ENCODE measurements at regions not wholly inside any gene's neighbourhood (a gene's known extent, or its start where the extent isn't known, plus 50 kb on each side); places are given as distances from the start of the nearest gene placed in this dataset.

DNA sequence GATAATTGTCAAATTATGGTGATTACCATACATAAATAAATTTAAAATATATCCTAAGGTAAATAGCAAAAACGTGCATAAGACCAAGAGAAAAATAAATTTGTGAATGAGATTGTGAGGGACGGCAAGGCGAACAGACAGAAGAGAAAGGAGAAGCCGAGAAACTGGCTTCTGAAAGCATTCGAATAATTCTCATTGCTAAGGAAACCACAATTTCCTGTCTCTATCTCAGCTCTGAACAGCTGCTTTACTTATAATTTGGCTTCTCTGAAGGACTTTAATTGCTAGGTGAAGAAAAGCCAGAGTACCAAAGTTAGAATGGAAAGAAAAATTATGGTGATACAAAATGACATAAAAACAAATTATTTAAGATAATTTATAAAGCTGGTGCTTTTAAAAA, 79.0 kb upstream of the RGS17 start:
- TF ChIP-seq, protein P1, sequence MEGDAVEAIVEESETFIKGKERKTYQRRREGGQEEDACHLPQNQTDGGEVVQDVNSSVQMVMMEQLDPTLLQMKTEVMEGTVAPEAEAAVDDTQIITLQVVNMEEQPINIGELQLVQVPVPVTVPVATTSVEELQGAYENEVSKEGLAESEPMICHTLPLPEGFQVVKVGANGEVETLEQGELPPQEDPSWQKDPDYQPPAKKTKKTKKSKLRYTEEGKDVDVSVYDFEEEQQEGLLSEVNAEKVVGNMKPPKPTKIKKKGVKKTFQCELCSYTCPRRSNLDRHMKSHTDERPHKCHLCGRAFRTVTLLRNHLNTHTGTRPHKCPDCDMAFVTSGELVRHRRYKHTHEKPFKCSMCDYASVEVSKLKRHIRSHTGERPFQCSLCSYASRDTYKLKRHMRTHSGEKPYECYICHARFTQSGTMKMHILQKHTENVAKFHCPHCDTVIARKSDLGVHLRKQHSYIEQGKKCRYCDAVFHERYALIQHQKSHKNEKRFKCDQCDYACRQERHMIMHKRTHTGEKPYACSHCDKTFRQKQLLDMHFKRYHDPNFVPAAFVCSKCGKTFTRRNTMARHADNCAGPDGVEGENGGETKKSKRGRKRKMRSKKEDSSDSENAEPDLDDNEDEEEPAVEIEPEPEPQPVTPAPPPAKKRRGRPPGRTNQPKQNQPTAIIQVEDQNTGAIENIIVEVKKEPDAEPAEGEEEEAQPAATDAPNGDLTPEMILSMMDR (IDR thresholded peaks at IDR 0.05): no peak
- no peak for TF ChIP-seq EZH2 (IDR thresholded peaks at IDR 0.05; ENCODE audit: borderline replicate concordance, insufficient read depth, low read depth, low read length, poor library complexity, severe bottlenecking)
